ENCODE measurements at regions not wholly inside any gene's neighbourhood (a gene's known extent, or its start where the extent isn't known, plus 50 kb on each side); places are given as distances from the start of the nearest gene placed in this dataset.
"Not testable (repeated sequence)": the region's sequence is repeated elsewhere in the genome, so short reads cannot be mapped to it uniquely, and the experiment has no call there.

DNA sequence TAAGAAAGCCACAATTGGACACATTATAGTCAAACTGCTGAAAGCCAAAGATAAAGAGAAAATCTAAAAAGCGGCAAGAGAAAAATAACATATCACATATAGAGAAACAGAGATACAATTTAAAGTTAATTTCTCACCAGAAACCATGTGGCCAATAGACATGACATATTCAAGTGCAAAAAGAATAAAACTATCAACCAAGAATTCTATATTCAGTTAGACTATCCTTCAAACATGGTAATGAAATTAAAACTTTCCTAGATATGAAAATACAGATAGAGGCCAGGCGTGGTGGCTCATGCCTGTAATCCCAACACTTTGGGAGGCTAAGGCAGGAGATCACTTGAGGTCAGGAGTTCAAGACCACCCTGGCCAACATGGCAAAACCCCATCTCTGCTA lies 129.1 kb upstream of the RNF32 start:
- no peak for DNase-seq

DNA sequence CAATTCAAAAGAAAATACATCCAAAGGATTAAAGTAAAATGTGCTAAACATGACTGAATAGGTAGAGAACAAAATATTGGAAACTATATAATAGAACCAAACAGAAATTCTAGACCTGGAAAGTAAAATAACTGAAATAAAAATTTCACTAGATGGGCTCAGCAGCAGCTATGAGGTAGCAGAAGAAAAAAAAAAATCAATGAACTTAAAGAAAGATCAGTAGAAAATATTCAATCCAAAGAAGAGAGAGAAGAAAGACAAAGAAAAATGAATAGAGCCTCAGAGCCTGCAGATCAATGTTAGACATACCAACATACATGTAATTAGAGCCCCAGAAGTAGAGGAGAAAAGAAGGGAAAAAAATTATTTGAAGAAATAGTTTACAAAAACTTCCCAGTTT lies 129.6 kb upstream of the RNF32 start:
- DNase-seq = no peak

DNA sequence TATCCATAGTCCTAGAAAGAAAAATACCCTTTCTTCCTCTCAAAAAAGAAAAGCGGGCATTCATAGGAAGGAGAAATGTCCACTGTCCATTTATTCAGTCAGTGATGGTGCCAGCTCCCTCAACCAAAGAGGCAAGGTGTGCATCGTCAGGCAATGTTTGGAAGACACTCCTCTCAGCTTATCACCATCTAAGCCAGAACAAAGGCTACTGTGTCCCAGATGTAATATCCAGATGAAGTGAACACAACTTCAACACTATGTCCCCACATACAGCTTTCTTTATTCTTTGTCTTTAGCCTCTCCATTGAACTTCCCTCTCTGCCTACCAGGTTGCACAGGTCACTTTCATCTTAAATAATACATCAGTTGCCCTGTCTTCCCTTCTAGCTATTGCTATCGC lies 131.4 kb upstream of the RNF32 start:
- no peak for DNase-seq

DNA sequence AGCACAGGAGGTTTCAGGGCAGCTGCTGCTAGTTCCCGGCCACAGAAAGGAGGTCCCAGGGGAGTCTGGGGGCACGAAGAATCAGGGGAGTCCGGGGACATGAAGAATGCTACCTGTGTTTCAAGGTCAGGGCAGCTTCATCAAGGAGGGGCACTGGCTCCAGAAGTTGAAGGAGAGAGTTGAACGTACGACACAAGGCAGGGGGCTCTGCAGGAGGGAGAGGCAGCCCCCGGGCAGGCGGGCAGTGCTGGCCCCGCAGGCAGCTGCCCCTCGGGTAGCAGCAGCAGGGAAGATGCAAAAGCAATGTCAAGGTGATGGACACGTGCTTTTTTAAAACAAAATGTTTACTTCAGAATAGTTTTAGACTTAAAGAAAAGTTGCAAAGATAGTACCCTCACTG lies 134.7 kb upstream of the RNF32 start:
- DNase-seq = no peak

DNA sequence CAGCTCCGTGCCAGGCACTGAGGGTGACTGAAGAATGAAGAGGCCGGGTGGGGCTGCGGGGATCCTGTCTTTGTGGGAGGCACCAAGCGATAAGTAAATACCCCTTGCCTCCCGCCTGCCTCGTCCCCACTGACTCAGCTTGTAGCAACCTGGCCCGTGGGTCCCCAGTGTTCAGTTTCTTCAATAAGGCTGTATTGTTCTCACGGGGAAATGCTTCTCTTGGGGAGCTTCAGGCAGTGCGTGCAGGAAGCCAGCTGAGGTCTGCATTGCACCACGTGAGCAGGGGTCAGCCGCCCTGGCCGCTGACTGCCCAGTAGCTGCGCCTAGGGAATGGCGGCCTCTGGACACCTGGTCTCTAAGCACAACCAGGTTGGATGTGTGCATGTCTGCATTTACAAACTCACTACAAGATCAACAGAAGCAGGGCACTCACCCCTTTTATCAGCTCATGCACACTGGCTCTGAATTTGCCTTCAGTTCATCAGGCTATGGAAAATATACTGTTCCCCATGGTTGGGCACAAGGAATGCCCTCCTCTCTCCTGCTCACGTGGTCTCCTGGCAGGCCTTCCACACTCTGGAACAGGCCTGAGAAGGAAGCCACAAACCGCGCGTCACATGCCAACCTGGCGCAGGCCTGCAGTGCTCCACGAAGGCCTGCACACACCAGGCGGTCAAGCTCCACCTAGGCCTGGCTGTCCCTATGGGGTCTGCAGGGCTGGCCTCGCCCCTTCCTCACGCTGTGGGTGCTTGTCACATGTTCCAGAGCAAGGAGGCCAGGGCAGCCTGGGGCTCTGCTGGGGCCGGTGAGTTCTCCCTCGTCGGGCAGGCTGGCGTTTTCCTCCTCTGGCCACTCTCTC lies 135.7 kb upstream of the RNF32 start:
- DNase-seq = no peak

DNA sequence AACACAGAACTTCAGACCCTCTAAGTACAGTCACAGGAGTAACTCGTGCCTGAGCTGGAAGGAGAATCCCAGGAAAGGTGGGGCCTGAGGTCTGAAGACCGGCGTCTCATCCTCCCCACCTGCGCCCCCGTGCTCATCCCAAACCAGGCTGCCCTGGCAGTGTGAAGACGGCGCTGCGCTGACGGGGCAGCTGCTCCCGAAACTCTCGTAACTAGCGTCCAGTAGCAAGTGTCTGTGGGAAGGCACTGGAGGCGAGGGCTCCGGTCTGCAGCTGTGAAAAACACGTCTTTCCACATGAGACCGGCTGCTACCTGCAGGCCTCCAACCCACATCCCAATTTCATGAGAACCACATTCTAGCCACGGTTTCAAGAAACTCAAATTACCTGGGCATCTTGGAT lies 136.6 kb upstream of the RNF32 start:
- DNase-seq = no peak

DNA sequence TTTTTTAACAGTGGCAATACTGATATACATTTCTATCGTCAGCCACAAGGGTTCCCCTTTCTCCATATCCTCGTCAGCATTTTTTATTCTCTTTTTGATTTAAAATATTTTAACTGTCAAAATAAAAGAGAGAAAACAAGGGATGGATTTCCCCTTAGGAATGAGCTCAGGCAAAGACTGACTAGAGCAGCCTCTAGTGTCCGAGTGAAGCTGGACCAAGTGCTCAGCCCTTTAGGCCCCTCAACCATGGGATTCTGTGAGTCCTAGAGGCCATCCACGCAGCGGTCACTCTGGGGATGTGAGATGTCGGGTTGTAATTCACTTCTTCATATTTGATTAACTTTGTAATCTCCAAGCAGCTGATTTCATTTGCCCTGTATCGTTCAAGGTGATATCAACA lies 137.4 kb upstream of the RNF32 start:
- no peak for DNase-seq

DNA sequence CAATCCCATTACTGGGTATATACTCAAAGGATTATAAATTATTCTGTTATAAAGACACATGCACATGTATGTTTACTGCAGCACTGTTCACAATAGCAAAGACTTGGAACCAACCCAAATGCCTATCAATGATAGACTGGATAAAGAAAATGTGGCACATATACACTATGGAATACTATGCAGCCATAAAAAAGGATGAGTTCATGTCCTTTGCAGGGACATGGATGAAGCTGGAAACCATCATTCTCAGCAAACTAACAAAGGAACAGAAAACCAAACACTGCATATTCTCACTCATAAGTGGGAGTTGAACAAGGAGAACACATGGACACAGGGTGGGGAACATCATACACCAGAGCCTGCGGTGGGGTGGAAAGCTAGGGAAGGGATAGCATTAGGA lies 138.8 kb upstream of the RNF32 start:
- not testable (repeated sequence) for DNase-seq

DNA sequence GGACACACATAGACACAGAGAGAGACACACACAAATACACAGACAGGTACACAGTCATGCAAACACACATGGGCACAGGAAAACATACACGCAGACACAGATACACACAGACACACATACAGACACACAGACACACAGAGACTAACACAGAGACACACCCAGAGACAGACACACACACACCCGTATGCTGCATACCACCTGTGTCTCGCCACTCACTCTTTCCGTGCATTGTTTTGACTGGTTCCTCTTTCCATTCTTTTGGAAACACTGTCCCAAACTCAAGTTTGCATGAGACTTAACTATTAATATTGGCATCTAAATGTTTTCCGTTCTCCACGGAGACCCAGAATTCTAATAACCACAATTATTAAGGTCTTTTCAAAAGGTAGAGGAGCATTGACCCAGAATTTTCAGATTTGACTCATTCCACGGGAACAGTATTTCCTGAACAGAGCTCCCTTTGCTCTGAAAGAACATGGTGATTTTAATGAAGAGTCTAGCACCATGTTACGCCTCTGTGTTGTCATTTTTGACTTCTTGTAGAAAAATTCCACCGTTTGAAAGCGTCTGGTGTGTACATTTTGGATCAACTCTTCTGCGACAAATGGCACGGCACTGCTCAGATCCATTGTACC lies 141.2 kb upstream of the RNF32 start:
- no peak for DNase-seq

DNA sequence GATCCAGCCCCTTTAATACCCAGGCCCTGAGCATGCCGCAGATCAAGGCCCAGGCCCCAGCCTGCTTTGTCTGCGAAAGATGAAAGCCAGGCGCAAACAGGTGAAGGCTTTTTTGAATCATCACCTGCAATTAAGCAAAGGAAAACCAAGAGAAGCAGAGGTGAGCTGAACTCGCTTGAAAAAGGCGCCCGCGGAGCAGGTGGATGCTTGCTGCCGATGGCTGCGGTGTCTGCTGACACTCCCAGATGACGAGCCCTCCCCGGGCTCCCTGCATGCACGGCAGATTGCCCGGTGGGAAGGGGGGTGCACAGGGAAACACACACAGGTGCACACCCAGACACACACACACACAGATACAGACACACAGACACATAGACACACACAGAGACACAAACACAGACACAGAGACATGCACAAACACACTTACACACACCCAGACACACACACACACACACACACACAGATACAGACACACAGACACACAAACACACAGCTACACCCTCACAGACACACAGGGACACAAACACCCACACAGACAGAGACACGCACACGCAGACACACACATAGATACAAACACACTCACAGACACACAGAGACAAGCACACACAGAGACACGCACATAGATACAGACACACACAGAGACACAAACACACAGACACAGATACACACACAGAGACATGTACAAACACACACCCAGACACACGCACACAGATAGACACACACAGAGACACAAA lies 142.6 kb upstream of the RNF32 start:
- DNase-seq = no peak

DNA sequence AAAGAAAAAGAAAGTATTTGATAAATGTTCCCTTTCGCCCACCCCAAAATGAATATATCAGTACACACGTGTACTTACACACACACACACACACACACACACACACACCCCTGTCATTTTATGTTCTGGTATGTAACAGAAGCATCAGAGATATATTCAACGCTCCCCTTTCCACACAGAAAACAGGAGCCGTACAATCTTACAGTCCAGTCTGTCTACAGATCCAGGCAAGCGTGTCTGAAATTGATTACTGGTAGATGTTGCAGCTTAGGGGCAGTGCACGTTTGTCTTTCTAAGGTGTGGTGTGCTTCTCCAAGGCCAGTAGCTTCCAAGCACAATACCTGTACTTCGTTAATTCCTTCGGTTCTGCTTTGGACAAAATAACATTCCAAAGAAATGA lies 143.7 kb upstream of the RNF32 start:
- DNase-seq = no peak

DNA sequence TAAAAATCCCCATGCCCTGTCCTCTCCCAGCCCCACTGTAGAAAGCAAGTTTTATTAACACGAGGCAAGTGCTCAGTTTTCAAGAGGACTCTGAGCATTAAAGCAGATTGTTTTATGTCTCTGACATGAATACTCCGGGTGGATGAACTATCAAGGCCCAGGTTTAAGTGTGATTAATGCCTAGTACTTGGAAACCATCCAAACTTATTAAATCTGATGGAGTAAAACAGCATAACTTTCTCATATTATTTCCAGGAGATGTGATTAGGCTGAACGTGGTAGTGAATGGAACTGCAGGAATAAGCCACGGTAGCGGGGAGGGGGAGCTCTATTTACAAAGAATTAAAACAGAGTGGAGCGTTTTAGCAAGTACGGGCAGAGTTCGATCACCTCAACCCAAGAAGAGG lies 144.2 kb upstream of the RNF32 start:
- no peak for DNase-seq

DNA sequence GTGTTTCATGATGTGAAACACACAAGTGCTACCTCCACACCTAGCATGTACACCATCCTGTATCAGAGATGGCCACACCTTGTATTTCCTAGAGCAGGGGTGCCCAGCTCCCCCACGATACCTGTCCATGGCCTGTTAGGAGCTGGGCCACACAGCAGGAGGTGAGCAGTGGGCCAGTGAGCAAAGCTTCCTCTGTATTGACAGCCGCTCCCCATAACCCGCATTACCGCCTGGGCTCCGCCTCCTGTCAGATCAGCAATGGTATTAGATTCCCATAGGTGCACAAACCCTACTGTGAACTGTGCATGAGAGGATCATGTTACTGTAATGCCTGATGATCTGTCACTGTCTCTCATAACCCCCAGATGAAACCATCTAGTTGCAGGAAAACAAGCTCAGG lies 145.6 kb upstream of the RNF32 start:
- DNase-seq = no peak

DNA sequence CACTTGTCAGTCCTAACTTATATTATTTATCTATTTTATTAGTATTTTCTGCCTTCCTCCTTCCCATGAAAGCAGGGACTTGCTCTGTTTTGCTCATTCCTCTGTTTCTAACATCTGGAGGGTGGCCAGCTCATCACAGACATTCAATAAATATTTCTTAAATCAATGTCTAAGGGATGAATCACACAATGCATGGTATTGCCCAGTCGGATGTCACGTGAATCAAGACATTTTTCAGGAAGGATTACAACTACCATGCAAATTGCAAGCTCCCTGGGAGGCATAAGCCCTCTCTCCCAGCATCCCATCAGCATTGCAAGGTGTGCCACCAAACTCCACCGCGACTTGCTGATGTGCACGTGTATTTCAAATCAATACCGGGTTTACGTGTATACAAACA lies 146.6 kb upstream of the RNF32 start:
- no peak for DNase-seq

DNA sequence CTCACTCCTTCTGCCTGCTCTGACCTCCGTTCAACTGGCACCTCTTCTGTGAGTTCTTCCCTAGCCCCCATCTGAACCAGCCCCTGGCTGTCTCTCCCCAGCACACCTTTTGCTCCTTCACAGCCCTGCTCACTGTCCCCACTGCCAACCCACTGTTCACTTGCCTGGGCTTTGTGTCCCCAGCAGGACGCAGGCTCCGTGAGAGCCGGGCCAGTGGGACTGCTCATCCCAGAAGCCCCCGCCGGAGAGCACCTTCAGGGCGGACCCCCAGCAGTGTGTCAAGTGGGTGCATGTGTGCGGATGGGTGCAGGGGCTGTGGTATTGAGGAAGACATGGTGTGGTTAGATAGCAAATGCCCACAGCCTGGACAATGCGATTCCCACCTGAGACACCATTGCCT lies 148.4 kb upstream of the RNF32 start:
- no peak for DNase-seq

DNA sequence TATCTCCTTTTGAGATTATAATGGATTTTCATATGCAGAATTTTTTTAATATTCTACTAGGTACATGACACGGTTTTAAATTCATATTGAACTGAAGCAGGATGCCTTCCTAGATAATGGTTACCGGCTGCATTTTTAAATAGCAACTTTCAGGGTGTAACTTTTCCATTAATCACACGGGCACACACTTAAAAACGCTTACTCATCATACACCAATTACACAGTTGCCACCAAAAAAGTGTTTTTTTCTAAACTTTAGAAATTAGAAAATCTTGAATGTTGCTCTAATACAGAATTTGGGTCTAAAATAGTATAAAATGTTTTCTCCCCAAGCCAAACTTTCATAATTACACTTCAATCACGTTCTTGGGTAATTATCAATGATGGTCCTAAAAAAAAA lies 149.1 kb upstream of the RNF32 start:
- DNase-seq = no peak

DNA sequence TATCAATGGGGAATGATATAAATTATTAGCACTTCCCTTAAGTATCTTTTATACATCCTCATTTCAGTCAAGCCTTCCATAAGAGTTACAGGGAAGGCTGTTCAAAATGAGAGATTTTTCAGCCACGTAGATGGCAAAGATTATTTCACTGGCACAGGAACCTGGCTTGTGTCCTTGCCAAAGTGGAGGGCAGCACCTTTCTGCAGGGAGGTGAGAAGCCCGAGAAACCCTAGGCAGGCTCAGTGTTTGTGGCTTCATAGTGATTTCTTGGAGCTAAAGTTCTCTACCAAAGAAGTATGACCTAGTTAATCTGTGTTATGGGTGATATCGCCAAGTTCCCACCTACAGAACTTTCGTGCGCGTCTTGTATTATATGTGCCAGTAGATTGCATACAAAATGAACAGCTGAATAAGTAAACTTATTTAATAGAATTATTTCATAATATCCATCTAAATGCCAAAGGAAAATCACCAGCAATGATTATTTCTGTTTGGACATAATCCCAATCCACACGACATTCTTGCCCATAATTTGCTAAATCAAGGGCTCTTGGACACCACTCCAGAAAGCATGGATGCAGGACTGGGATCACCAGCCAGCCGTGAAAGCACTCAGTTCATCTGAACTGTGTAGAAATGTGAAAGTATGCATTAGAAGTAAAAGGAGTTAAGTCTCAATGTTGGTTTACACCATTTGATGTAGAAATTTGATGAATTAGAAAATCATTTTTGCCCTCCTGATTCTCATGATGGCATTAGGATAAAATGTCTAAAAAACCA lies 150.4 kb upstream of the RNF32 start:
- DNase-seq = no peak

DNA sequence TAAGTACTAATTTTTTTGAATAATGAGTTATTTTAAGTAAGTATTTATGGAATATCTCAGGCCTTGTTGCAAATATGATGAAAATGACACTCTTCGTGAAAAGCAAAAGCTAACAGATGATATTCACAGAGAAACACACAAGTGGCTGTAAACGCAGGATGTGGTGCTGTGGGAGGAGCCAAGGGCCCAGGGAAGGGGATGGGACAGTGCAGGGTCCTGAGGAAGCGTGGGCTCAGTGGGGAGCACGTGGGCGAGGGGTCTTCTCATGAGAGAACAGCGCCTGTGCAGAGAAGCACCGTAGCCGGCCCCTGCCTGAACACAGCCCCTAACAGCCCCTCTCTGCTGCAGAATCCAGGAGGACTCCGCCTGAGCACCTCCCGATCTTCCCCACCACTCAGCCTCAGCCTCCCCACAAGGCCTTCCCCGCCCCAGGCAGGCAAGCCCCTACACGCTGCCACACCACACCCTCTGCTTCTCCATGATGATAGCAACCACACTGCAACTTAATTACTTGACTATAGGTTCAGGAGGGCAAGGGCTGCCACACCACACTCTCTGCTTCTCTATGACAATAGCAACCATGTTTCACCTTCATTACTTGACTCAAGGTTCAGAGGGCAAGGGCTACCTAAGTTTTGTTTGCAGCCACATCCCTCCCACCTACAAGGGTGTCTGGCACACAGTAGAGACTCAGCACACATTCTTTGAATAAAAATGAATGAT lies 152.6 kb upstream of the RNF32 start:
- DNase-seq = no peak

DNA sequence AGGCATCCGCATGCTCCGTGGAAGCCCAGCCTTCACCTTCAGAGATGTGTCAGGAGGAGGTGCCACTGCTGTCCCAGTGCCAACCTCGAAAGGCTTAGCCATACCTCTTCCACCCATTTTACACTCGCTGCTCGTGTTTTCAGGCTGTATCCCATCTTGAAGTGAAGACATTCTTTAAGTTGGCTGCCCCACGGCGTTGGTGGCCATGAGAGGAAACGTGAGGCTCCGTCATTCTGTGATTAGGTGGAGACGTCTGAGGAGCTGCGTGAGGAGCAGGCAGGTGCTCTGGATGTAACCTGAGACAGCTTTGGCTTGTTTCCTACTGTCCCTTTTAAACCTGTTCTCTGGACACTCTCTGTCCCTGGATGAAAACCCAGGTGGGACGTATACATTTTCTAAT lies 159.9 kb upstream of the RNF32 start:
- no peak for DNase-seq

DNA sequence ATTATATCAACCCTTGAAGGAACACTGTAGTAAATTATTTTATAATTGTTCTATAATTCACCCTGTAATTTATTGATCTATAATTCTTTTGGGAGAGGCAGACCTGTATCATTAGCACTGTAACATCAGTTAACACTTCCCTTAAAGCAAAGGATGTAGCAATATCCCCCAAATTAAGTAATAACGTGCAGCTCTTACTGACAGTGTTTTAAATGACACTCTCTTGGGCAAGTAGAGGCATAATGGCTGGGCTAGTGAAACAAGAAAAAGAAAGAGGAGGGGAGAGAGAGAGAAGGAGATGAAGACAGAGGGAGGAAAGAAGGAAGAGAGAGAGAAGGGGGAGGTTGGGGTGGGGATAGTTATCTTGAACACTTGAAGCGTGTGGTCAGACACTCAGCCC lies 161.0 kb upstream of the RNF32 start:
- DNase-seq = no peak

DNA sequence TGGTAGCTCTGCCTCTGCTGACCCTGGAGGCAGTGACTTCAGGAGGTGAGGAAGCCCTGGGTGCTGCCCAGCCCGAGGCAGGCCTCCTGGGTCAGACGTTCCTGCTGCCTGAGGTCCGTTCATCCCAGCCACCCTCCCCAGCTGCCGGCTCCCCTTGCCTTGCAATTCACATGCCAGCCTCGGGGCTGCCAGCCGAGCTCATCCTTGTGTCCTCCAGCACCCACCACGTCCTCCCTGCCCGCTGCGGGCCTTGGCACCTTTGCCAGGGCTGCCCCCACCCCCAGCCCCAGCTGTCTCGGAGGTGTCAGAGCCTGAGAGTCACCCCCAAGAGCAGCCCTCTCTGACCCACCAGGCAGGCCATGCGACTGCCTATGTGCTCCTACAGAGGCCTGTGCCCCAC lies 162.1 kb upstream of the RNF32 start:
- no peak for DNase-seq

DNA sequence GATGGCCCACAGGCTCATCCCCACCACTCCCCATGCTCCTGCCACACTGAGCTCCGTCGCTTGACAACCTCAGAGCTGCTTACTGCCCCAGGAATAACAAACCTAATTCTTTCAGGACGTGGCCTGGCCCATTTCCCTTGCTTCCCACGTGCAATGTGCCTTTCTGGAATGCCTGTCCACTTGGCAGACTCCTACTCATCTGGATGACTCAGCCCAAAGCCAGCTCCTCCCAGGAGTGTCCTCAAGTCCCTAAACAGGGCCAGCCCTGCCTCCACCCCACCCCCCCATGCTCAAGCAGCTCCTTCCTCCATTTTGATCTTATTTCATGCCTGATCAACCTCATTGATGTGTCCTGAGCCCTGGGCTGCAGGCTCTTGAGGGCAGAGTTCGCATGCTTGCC lies 164.9 kb upstream of the RNF32 start:
- DNase-seq = no peak

DNA sequence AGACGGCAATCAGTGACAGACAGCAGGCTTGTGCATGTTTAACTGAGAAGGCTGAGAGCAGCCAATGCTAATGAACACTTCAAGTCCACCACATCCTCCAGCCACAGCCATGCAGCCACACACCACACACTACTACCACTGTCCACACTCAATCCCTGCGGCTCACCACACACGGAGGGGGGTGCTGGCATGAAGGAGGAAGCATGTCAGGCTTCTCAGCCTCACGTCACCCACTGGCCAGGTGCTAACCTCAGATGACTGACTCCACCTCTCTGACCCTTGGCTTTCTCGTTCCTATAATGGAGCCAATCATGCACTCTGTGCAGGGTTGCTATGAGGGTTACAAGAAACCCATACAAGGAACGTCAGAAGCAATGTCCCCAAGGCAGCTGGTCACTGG lies 165.4 kb upstream of the RNF32 start:
- DNase-seq = no peak
